GM23338 (cell line): ENCODE measurements at regions not wholly inside any gene's neighbourhood (a gene's known extent, or its start where the extent isn't known, plus 50 kb on each side); places are given as distances from the start of the nearest gene placed in this dataset.

Experiments
- ATAC-seq: fragments of 200-7000 bp; cut with Tn5 transposase; 3 replicates; pipeline ENCODE4 v1.9.1; 2020
- DNase-seq: peaks from one replicate; pipeline ENCODE4 v3.0.0-alpha.2; 2015; ENCODE audit warnings: low spot score
- H2AFZ ChIP-seq: fragments of 200-600 bp; sonication (generic); 2 replicates; pipeline ENCODE4 v1.8.0; 2016; ENCODE audit warnings: antibody characterized with exemption, mild to moderate bottlenecking, moderate library complexity
- H3F3A ChIP-seq: fragments of 200-600 bp; sonication (generic); replicated peaks from 2 replicates; pipeline ENCODE4 v1.8.0; 2017; ENCODE audit warnings: antibody characterized with exemption, mixed run types, low read depth
- H3K27ac ChIP-seq: fragments of 200-600 bp; sonication (generic); 2 replicates; pipeline ENCODE4 v1.6.1; 2016; ENCODE audit warnings: low read depth
- H3K27me3 ChIP-seq: fragments of 200-600 bp; sonication (generic); 2 replicates; pipeline ENCODE4 v1.8.0; 2016; ENCODE audit warnings: mild to moderate bottlenecking, mixed run types, moderate library complexity; ENCODE audit not compliant: insufficient read depth
- H3K36me3 ChIP-seq: fragments of 200-600 bp; sonication (generic); 2 replicates; pipeline ENCODE4 v1.8.0; 2016; ENCODE audit warnings: mild to moderate bottlenecking; ENCODE audit not compliant: insufficient read depth
- H3K4me1 ChIP-seq: fragments of 200-600 bp; sonication (generic); 2 replicates; pipeline ENCODE4 v1.8.0; 2016; ENCODE audit warnings: mild to moderate bottlenecking, moderate library complexity; ENCODE audit not compliant: insufficient read depth
- H3K4me2 ChIP-seq: fragments of 200-600 bp; sonication (generic); 2 replicates; pipeline ENCODE4 v1.7.1; 2017; ENCODE audit warnings: mixed run types
- H3K4me3 ChIP-seq: fragments of 200-600 bp; sonication (generic); 2 replicates; pipeline ENCODE4 v1.6.1; 2016; ENCODE audit warnings: mixed run types
- H3K79me2 ChIP-seq: fragments of 200-600 bp; sonication (generic); replicated peaks from 2 replicates; pipeline ENCODE4 v1.8.0; 2017; ENCODE audit warnings: mild to moderate bottlenecking; ENCODE audit not compliant: insufficient read depth
- H3K9me2 ChIP-seq: fragments of 200-600 bp; sonication (generic); 2 replicates; pipeline ENCODE4 v1.8.0; 2017; ENCODE audit not compliant: insufficient read depth
- H4K20me1 ChIP-seq: fragments of 200-600 bp; sonication (generic); replicated peaks from 2 replicates; pipeline ENCODE4 v1.8.0; 2017; ENCODE audit warnings: mild to moderate bottlenecking; ENCODE audit not compliant: insufficient read depth
- H3K27ac Mint-ChIP-seq: 2 replicates; pipeline ENCODE4 v1.8.0; 2020; ENCODE audit warnings: inconsistent platforms, mild to moderate bottlenecking, moderate library complexity, mixed read lengths
- H3K27me3 Mint-ChIP-seq: 3 replicates; pipeline ENCODE4 v1.8.0; 2022; ENCODE audit warnings: low read depth, mild to moderate bottlenecking, moderate library complexity, mixed read lengths, inconsistent platforms; ENCODE audit not compliant: insufficient read depth, poor library complexity
- H3K36me3 Mint-ChIP-seq: 3 replicates; pipeline ENCODE4 v1.8.0; 2021; ENCODE audit warnings: low read depth, mild to moderate bottlenecking, inconsistent platforms, moderate library complexity, mixed read lengths
- H3K4me1 Mint-ChIP-seq: 3 replicates; pipeline ENCODE4 v1.8.0; 2020; ENCODE audit warnings: mild to moderate bottlenecking, inconsistent platforms, mixed read lengths
- H3K4me3 Mint-ChIP-seq: 3 replicates; pipeline ENCODE4 v1.8.0; 2021; ENCODE audit warnings: moderate library complexity, mild to moderate bottlenecking, inconsistent platforms, mixed read lengths
- H3K9me3 Mint-ChIP-seq: 3 replicates; pipeline ENCODE4 v1.8.0; 2020; ENCODE audit warnings: moderate library complexity, mild to moderate bottlenecking, inconsistent platforms, mixed read lengths
- CREB1 ChIP-seq: fragments of 250-450 bp; sonication (Bioruptor Pico); IDR thresholded peaks from 2 replicates; pipeline ENCODE4 v1.5.0; 2020; ENCODE audit warnings: low read depth, mild to moderate bottlenecking, moderate library complexity
- EZH2 ChIP-seq: fragments of 200-600 bp; sonication (generic); IDR thresholded peaks from one replicate; pipeline ENCODE4 v1.8.0; 2017; ENCODE audit warnings: antibody characterized with exemption, mild to moderate bottlenecking, low read depth; ENCODE audit not compliant: unreplicated experiment
- EZH2phosphoT487 ChIP-seq: fragments of 200-600 bp; sonication (generic); IDR thresholded peaks from one replicate; pipeline ENCODE4 v1.8.1; 2018; ENCODE audit warnings: antibody characterized with exemption; ENCODE audit not compliant: unreplicated experiment
- JUNB ChIP-seq: IDR thresholded peaks from one replicate; pipeline ENCODE4 v1.6.1; 2016; ENCODE audit warnings: antibody characterized with exemption; ENCODE audit not compliant: unreplicated experiment
- NANOG ChIP-seq: IDR thresholded peaks from 2 replicates; pipeline ENCODE4 v1.6.1; 2016; ENCODE audit warnings: antibody characterized with exemption, borderline replicate concordance
- POLR2AphosphoS5 ChIP-seq: IDR thresholded peaks from 2 replicates; pipeline ENCODE4 v1.6.1; 2016; ENCODE audit warnings: antibody characterized with exemption, low read depth
- STAT1 ChIP-seq: IDR thresholded peaks from one replicate; pipeline ENCODE4 v1.6.1; 2016; ENCODE audit warnings: antibody characterized with exemption; ENCODE audit not compliant: unreplicated experiment
- ZNF114 ChIP-seq: fragments of 250-450 bp; sonication (Bioruptor Pico); IDR thresholded peaks from 2 replicates; pipeline ENCODE4 v1.5.0; 2020; ENCODE audit warnings: mild to moderate bottlenecking, moderate library complexity
- ZNF331 ChIP-seq: fragments of 250-450 bp; sonication (Bioruptor Pico); IDR thresholded peaks from 2 replicates; pipeline ENCODE4 v1.5.0; 2020; ENCODE audit warnings: low read depth, mild to moderate bottlenecking, moderate library complexity
- TF ChIP-seq, protein P1 (sequence below), 2 experiments: fragments of 200-600 bp in 1 of 2; sonication (generic) in 1 of 2; conservative IDR thresholded peaks; 2 replicates each; pipeline versions ENCODE4 v1.5.1 to v1.6.1; 2016 to 2017; ENCODE audit warnings: antibody characterized with exemption in 2 of 2, low read depth in 2 of 2, mild to moderate bottlenecking in 2 of 2, moderate library complexity in 1 of 2
- TF ChIP-seq, protein P2 (sequence below): IDR thresholded peaks from 2 replicates; pipeline ENCODE4 v1.6.1; 2016; ENCODE audit warnings: antibody characterized with exemption

DNA sequence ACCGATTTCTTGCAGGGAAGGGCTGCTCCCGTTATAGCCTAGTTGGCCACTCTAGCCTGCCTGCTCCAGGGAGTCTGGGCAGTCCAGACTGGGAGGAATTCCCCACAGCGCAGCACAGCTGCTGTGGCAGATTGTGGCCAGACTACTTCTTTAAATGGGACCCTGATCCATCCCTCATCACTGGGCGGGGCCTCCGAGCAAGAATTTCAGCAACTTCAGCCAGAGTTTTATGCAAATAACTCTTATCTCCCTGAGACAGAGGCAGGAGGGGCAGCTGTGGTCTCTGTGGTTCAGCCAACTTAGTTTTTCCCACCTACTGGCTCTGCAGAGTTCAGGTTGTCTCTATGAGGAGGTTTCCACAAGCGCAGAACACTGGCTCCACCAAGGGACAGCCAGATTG, 1583.2 kb downstream of the SUCLG1 start:
- Mint-ChIP-seq H3K9me3 (no peaks in the 10 kb centered on the region), H3K4me3 (no peak overlapping the region), H3K4me1 (no peaks in the 10 kb centered on the region), H3K27me3 (no peaks in the 10 kb centered on the region), H3K27ac (no peak overlapping the region), H3K36me3 (no peaks in the 10 kb centered on the region)
- no peak for ATAC-seq
- Histone ChIP-seq H3K4me1 (no peaks in the 10 kb centered on the region), H3K4me3 (no peak overlapping the region), H3F3A (no peaks in the 10 kb centered on the region), H3K9me2 (peaks cover 9% of the 10 kb centered on the region; the same call in 1 of the 2 replicates), H4K20me1 (no peaks in the 10 kb centered on the region), H3K79me2 (no peaks in the 10 kb centered on the region), H3K36me3 (no peaks in the 10 kb centered on the region), H3K4me2 (no peak overlapping the region), H2AFZ (no peak overlapping the region), H3K27me3 (no peaks in the 10 kb centered on the region), H3K27ac (no peak overlapping the region)
- TF ChIP-seq, protein P1, sequence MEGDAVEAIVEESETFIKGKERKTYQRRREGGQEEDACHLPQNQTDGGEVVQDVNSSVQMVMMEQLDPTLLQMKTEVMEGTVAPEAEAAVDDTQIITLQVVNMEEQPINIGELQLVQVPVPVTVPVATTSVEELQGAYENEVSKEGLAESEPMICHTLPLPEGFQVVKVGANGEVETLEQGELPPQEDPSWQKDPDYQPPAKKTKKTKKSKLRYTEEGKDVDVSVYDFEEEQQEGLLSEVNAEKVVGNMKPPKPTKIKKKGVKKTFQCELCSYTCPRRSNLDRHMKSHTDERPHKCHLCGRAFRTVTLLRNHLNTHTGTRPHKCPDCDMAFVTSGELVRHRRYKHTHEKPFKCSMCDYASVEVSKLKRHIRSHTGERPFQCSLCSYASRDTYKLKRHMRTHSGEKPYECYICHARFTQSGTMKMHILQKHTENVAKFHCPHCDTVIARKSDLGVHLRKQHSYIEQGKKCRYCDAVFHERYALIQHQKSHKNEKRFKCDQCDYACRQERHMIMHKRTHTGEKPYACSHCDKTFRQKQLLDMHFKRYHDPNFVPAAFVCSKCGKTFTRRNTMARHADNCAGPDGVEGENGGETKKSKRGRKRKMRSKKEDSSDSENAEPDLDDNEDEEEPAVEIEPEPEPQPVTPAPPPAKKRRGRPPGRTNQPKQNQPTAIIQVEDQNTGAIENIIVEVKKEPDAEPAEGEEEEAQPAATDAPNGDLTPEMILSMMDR (conservative IDR thresholded peaks at IDR 0.05; ENCODE audit: low read depth in 2 of 2) = 0 out of 4 replicates have a peak, but pooled peaks of 1 of the 2 experiments have one; percentile 7
- TF ChIP-seq CREB1 (CRISPR knock-in tag) = no peak
- no peak for DNase-seq

DNA sequence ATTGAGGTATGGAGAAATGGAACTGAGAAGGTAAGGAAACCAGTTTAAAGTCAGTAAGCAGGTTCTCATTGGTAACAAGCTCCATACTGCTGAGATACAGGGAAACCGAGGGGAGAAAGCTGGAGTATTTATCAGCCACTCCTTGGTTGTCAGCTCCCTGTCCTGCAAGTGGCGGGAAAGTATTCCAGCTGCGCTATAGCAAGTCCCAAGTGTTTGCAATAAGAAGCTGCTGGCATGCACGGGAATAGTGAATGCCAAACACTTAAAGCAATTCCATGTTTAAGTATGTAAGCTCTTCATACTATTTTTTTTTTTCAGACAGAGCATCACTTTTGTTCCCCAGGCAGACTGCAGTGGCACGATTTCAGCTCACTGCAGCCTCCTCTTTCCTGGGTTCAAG, 1601.1 kb downstream of the SUCLG1 start:
- no peak overlapping the region for H3K4me3 Mint-ChIP-seq
- H3K36me3 Mint-ChIP-seq = no peaks in the 10 kb centered on the region
- no peak for DNase-seq
- no peaks in the 10 kb centered on the region for H3K4me1 ChIP-seq
- 0 out of 2 replicates have a peak overlapping the region, but pooled peaks have one; percentile 85 for H2AFZ ChIP-seq
- H3K4me2 ChIP-seq = no peak overlapping the region
- H3F3A ChIP-seq = no peaks in the 10 kb centered on the region
- no peak overlapping the region for H3K27ac Mint-ChIP-seq
- peaks cover 3% of the 10 kb centered on the region for H3K27me3 Mint-ChIP-seq
- TF ChIP-seq, protein P2, sequence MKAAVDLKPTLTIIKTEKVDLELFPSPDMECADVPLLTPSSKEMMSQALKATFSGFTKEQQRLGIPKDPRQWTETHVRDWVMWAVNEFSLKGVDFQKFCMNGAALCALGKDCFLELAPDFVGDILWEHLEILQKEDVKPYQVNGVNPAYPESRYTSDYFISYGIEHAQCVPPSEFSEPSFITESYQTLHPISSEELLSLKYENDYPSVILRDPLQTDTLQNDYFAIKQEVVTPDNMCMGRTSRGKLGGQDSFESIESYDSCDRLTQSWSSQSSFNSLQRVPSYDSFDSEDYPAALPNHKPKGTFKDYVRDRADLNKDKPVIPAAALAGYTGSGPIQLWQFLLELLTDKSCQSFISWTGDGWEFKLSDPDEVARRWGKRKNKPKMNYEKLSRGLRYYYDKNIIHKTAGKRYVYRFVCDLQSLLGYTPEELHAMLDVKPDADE = no peak
- TF ChIP-seq, protein P1 (conservative IDR thresholded peaks at IDR 0.05; ENCODE audit: low read depth in 2 of 2) = no peak
- no peak for TF ChIP-seq EZH2phosphoT487
- no peak for TF ChIP-seq STAT1
- TF ChIP-seq NANOG = no peak
- no peak for TF ChIP-seq JUNB
- TF ChIP-seq CREB1 (CRISPR knock-in tag) = no peak
- TF ChIP-seq POLR2AphosphoS5 = no peak
- no peak for TF ChIP-seq ZNF114 (CRISPR knock-in tag)
- no peak for TF ChIP-seq EZH2
- TF ChIP-seq ZNF331 (CRISPR knock-in tag) = no peak
- H3K9me3 Mint-ChIP-seq = no peaks in the 10 kb centered on the region
- H4K20me1 ChIP-seq = no peaks in the 10 kb centered on the region
- no peaks in the 10 kb centered on the region for H3K9me2 ChIP-seq
- no peak overlapping the region for H3K27ac ChIP-seq
- no peaks in the 10 kb centered on the region for H3K36me3 ChIP-seq
- H3K79me2 ChIP-seq = no peaks in the 10 kb centered on the region
- H3K27me3 ChIP-seq = no peaks in the 10 kb centered on the region
- peaks cover 2% of the 10 kb centered on the region; the same call in 1 of the 3 replicates for H3K4me1 Mint-ChIP-seq
- no peak overlapping the region for H3K4me3 ChIP-seq
- ATAC-seq = no peak
